Suprapubic skin (tissue), 4 donors: ENCODE measurements at regions not wholly inside any gene's neighbourhood (a gene's known extent, or its start where the extent isn't known, plus 50 kb on each side); places are given as distances from the start of the nearest gene placed in this dataset.

Experiments
- CTCF ChIP-seq, 2 donors: fragments of 200-600 bp in 1 of 2; fragments of 450-650 bp in 1 of 2; sonication (generic) in 1 of 2; IDR thresholded peaks; one replicate each; pipeline ENCODE4 v1.5.1; 2016 to 2019; ENCODE audit warnings: antibody characterized with exemption in 2 of 2, mild to moderate bottlenecking in 1 of 2, moderate library complexity in 1 of 2
- POLR2A ChIP-seq, 2 donors: fragments of 450-650 bp; IDR thresholded peaks; one replicate each; pipeline ENCODE4 v1.6.1; 2017; ENCODE audit warnings: antibody characterized with exemption in 2 of 2, mild to moderate bottlenecking in 2 of 2, moderate library complexity in 2 of 2
- POLR2AphosphoS5 ChIP-seq, 3 donors: sonication (generic); formaldehyde crosslinking; IDR thresholded peaks; one replicate each; pipeline ENCODE4 v1.6.1; 2017; ENCODE audit warnings: antibody characterized with exemption in 3 of 3

DNA sequence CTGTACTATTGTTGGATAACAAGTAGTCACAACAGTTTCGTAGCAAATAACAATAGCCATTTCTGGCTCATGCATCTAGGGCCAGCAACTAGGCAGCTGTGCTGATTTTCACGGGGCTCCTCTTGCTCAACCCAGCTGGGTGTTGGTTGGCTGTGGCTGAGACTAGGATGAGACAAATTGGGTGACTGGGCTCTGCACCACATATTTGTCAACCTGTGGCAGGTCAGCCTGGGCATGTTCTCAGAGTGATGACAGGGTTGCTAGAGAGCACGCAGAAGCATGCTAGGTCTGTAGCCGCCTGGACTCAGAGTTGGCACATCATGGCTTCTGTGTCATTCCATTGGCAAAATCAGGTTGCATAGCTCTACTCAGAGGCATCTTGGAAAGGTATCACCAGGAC, 175.9 kb downstream of the OTOL1 start:
- TF ChIP-seq POLR2AphosphoS5 (IDR thresholded peaks at IDR 0.05), result no peak
- TF ChIP-seq POLR2A (IDR thresholded peaks at IDR 0.05), result no peak
- TF ChIP-seq CTCF (IDR thresholded peaks at IDR 0.05), result no peak
